BJ (cell line): ENCODE measurements at regions not wholly inside any gene's neighbourhood (a gene's known extent, or its start where the extent isn't known, plus 50 kb on each side); places are given as distances from the start of the nearest gene placed in this dataset.

Experiments
- CTCF ChIA-PET: fragments of 350-600 bp; formaldehyde crosslinking; extraction: SDS; loops from one replicate; lab custom pipeline; 2021; ENCODE audit warnings: antibody characterized with exemption, inconsistent platforms; lab: Yijun Ruan, JAX
- POLR2A ChIA-PET: fragments of 300-600 bp; sonication (Branson Sonifier 250); formaldehyde crosslinking; extraction: SDS; loops from one replicate; lab custom pipeline; 2021; ENCODE audit warnings: antibody characterized with exemption; lab: Charles Lee
- DNase-seq: peaks from one replicate; pipeline ENCODE4 v3.0.0-alpha.2; 2011; ENCODE audit warnings: low read depth
- H3K27me3 ChIP-seq: 2 replicates; pipeline ENCODE4 v1.6.0; 2011; ENCODE audit warnings: low read length; ENCODE audit not compliant: control insufficient read depth, insufficient read depth
- H3K36me3 ChIP-seq: 2 replicates; pipeline ENCODE4 v1.5.1; 2011; ENCODE audit warnings: low read length; ENCODE audit not compliant: control insufficient read depth, insufficient read depth
- H3K4me3 ChIP-seq: 2 replicates; pipeline ENCODE4 v1.5.1; 2011; ENCODE audit warnings: low read depth, mild to moderate bottlenecking, control low read depth, low read length
- CTCF ChIP-seq: IDR thresholded peaks from 2 replicates; pipeline ENCODE4 v1.5.1; 2011; ENCODE audit warnings: low read depth, mild to moderate bottlenecking, control low read depth, inconsistent platforms, low read length, moderate library complexity; ENCODE audit not compliant: insufficient read depth

DNA sequence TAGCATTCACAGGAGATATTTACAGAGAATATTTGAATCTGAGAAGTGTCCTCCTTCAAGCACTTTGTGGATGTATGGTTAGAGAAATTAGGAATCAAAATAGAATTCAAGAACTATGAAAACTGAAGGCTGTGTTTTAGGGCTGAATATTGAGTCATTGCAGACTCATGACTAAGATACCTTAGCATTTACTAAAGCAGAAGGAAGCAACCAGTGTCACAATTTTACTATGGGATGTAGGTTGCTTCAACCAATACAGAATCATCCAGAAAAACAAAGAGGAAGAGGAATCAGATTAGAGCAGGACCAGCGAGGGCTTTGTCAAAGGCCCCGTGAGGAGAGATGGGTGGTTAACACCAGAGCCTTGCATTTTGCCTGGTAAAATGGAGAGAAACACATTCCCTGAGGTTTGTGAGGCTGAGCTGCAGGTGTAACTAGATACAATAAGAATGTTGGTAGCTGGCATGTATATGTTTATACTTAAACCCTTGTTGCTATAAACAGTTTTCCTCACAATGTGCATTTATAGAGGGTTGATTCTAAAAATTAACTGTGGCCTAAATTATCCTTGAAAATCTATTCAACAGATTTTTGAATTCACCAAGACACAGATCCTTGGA, 518.1 kb downstream of the AGTPBP1 start:
- H3K27me3 ChIP-seq = no peaks in the 10 kb centered on the region
- no peak for TF ChIP-seq CTCF
- ChIA-PET CTCF (no interaction called here), POLR2A (no interaction called here)
- no peak for DNase-seq
- H3K36me3 ChIP-seq = no peaks in the 10 kb centered on the region
- no peak overlapping the region for H3K4me3 ChIP-seq

- POLR2A ChIA-PET = no interaction called here
- no peak overlapping the region for H3K4me3 ChIP-seq
- no peak for DNase-seq
- no peaks in the 10 kb centered on the region for H3K27me3 ChIP-seq
- TF ChIP-seq CTCF = no peak
- no peaks in the 10 kb centered on the region for H3K36me3 ChIP-seq
- CTCF ChIA-PET = interaction anchor here (0.7 kb wide), 1 partner anchor 30 kb away, joined by 3 read pairs; no protein-coding TSS in a partner anchor
Measured at GRCh38 chr9:85216601-85217000, 525.2 kb downstream of the AGTPBP1 start.

GRCh38 chr9:85215961-85216360, 525.8 kb downstream of the AGTPBP1 start:
- no peak for DNase-seq
- no peak for TF ChIP-seq CTCF
- POLR2A ChIA-PET = no interaction called here
- Histone ChIP-seq H3K4me3 (no peak overlapping the region), H3K27me3 (no peaks in the 10 kb centered on the region), H3K36me3 (no peaks in the 10 kb centered on the region)
- CTCF ChIA-PET = no interaction called here

GRCh38 chr9:85215416-85215815, 526.3 kb downstream of the AGTPBP1 start:
- H3K4me3 ChIP-seq = no peak overlapping the region
- ChIA-PET POLR2A (no interaction called here), CTCF (no interaction called here)
- H3K36me3 ChIP-seq = no peaks in the 10 kb centered on the region
- no peak for DNase-seq
- no peak for TF ChIP-seq CTCF
- no peaks in the 10 kb centered on the region for H3K27me3 ChIP-seq

DNA sequence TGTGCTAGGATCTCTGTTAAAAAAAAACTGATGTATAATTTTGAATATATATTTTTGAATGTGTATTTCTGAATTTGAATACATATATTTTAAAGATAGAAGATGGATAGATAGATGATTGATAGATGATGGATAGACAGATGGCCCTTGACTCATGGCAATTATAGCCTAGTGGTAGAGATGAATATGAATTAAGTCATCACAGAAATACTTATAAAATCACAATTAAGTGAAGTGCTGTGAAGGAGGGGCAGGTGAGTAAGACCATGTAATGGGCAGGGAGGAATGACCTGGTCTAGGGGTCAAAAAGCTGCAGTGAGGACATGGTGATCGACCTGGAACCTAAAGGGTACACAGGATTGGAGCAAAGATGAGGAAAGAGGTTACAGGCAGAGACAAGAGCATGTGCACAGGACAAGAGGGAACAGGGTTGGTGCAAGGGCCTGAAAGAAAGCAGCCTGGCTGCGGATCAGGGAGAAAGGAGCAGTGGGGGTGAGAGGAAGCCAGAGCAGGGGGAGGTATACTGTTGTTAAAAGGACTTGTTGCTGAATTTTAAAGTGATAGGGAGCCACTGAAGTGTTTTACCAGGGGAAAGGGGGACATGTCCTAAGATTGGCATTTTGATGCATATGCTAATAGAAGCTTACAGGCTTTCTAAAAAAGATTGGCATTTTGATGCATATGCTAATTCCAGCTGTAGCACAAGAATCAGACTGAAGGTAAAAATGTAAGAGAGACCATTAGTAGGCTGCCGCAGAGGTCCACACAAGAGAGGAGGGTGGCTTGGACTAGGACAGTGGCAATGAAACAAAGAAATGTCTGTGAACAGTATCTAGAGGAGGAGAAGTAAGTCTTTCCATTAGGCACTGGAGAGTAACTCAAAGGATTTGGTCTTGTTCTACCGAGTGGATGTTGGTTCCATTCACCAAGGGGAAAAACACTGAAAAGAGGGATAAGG, 527.8 kb downstream of the AGTPBP1 start:
- no peak for TF ChIP-seq CTCF
- no peak for DNase-seq
- CTCF ChIA-PET = no interaction called here
- H3K4me3 ChIP-seq = no peak overlapping the region
- POLR2A ChIA-PET = no interaction called here
- no peaks in the 10 kb centered on the region for H3K27me3 ChIP-seq
- H3K36me3 ChIP-seq = no peaks in the 10 kb centered on the region
